Prostate gland (tissue), 2 donors: ENCODE measurements at regions not wholly inside any gene's neighbourhood (a gene's known extent, or its start where the extent isn't known, plus 50 kb on each side); places are given as distances from the start of the nearest gene placed in this dataset.

Experiments used
- CTCF ChIP-seq, 4 experiments: fragments of 200-600 bp in 2 of 4; fragments of 450-650 bp in 2 of 4; sonication (generic) in 2 of 4; IDR thresholded peaks; 1 replicate in 3 of 4; 2 replicates in 1 of 4; pipeline ENCODE4 v1.5.1; 2016 to 2019; ENCODE audit warnings: antibody characterized with exemption in 4 of 4, mild to moderate bottlenecking in 2 of 4, moderate library complexity in 2 of 4
- POLR2A ChIP-seq: fragments of 450-650 bp; IDR thresholded peaks from one replicate; pipeline ENCODE4 v1.6.1; 2016; ENCODE audit warnings: antibody characterized with exemption, mild to moderate bottlenecking
- POLR2AphosphoS5 ChIP-seq: sonication (generic); formaldehyde crosslinking; IDR thresholded peaks from one replicate; pipeline ENCODE4 v1.6.1; 2017; ENCODE audit warnings: antibody characterized with exemption

- TF ChIP-seq CTCF (IDR thresholded peaks at IDR 0.05) (no peak), POLR2A (no peak), POLR2AphosphoS5 (no peak)
These were observed 710.6 kb upstream of the FANCL start for GRCh38 chr2:58951722-58952121.
